PC-3 (cell line): ENCODE measurements at regions not wholly inside any gene's neighbourhood (a gene's known extent, or its start where the extent isn't known, plus 50 kb on each side); places are given as distances from the start of the nearest gene placed in this dataset.

Experiments used
- EZH2 ChIP-seq: fragments of 300-600 bp; sonication (generic); IDR thresholded peaks from one replicate; pipeline ENCODE4 v1.6.1; 2017; ENCODE audit warnings: antibody characterized with exemption, mild to moderate bottlenecking, low read length; ENCODE audit not compliant: unreplicated experiment
- EZH2phosphoT487 ChIP-seq: fragments of 300-600 bp; sonication (generic); IDR thresholded peaks from 2 replicates; pipeline ENCODE4 v1.6.1; 2018; ENCODE audit warnings: mild to moderate bottlenecking, antibody characterized with exemption, low read length, borderline replicate concordance
- TF ChIP-seq, protein P1 (sequence below): fragments of 300-600 bp; sonication (generic); conservative IDR thresholded peaks from 2 replicates; pipeline ENCODE4 v1.5.1; 2017; ENCODE audit warnings: antibody characterized with exemption, low read depth, mild to moderate bottlenecking, low read length

DNA sequence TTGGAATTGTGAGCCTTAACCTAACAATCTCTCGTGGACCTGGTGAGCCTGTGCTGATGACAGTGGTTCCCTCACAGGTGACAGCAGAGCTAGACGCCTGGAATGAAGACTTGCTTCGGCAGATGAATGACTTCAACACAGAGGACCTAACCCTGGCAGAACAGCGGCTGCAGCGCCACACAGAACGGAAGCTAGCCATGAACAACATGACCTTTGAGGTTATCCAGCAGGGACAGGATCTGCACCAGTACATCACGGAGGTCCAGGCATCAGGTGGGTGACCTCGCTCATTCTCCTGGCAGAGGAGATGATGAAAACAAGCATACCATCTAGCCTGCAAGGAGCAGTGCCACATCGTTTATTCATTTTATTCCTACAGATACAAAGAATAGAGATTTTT is 316.9 kb upstream of the UMPS start:
- TF ChIP-seq, protein P1, sequence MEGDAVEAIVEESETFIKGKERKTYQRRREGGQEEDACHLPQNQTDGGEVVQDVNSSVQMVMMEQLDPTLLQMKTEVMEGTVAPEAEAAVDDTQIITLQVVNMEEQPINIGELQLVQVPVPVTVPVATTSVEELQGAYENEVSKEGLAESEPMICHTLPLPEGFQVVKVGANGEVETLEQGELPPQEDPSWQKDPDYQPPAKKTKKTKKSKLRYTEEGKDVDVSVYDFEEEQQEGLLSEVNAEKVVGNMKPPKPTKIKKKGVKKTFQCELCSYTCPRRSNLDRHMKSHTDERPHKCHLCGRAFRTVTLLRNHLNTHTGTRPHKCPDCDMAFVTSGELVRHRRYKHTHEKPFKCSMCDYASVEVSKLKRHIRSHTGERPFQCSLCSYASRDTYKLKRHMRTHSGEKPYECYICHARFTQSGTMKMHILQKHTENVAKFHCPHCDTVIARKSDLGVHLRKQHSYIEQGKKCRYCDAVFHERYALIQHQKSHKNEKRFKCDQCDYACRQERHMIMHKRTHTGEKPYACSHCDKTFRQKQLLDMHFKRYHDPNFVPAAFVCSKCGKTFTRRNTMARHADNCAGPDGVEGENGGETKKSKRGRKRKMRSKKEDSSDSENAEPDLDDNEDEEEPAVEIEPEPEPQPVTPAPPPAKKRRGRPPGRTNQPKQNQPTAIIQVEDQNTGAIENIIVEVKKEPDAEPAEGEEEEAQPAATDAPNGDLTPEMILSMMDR, result no peak
- TF ChIP-seq EZH2 (no peak), EZH2phosphoT487 (no peak)
